Breast epithelium (tissue), 4 donors: ENCODE measurements at regions not wholly inside any gene's neighbourhood (a gene's known extent, or its start where the extent isn't known, plus 50 kb on each side); places are given as distances from the start of the nearest gene placed in this dataset.

Experiments used
- DNase-seq, 2 donors: peaks; one replicate each; pipeline ENCODE4 v3.0.0-alpha.2; 2019; ENCODE audit warnings: low spot score in 2 of 2
- H3K27ac ChIP-seq, 2 donors: fragments of 200-600 bp; sonication (generic) in 1 of 2; one replicate each; pipeline ENCODE4 v1.5.1; 2016 to 2019; ENCODE audit warnings: mild to moderate bottlenecking in 1 of 2
- H3K27me3 ChIP-seq, 2 donors: fragments of 200-600 bp; sonication (generic) in 1 of 2; one replicate each; pipeline versions ENCODE4 v1.5.1 to v1.6.0; 2017 to 2019; ENCODE audit warnings: control low read depth in 1 of 2, mild to moderate bottlenecking in 1 of 2
- H3K36me3 ChIP-seq: fragments of 200-600 bp; one replicate; pipeline ENCODE4 v1.5.1; 2019
- H3K4me1 ChIP-seq, 2 donors: fragments of 200-600 bp; sonication (generic); one replicate each; pipeline ENCODE4 v1.5.1; 2016 to 2019; ENCODE audit warnings: control low read depth in 1 of 2
- H3K4me3 ChIP-seq, 3 donors: fragments of 200-600 bp; sonication (generic); 1 replicate in 2 of 3; 2 replicates in 1 of 3; pipeline ENCODE4 v1.5.1; 2016 to 2019; ENCODE audit warnings: mild to moderate bottlenecking in 3 of 3, moderate library complexity in 2 of 3
- H3K9me3 ChIP-seq, 2 donors: fragments of 200-600 bp; sonication (generic) in 1 of 2; one replicate each; pipeline ENCODE4 v1.5.1; 2016 to 2019; ENCODE audit warnings: control low read depth in 1 of 2
- CTCF ChIP-seq, 3 donors: fragments of 450-650 bp; IDR thresholded peaks; one replicate each; pipeline ENCODE4 v1.5.1; 2016 to 2017; ENCODE audit warnings: antibody characterized with exemption in 3 of 3, mild to moderate bottlenecking in 3 of 3, moderate library complexity in 3 of 3
- POLR2A ChIP-seq: fragments of 450-650 bp; IDR thresholded peaks from one replicate; pipeline ENCODE4 v1.6.1; 2016; ENCODE audit warnings: antibody characterized with exemption, mild to moderate bottlenecking, moderate library complexity
- POLR2AphosphoS5 ChIP-seq, 3 donors: sonication (generic); formaldehyde crosslinking; IDR thresholded peaks; one replicate each; pipeline ENCODE4 v1.6.1; 2017; ENCODE audit warnings: antibody characterized with exemption in 3 of 3
- intact Hi-C: fragments of 100-400 bp; cut with DNase I; formaldehyde crosslinking; loops from one replicate; pipeline ENCODE4 v1.15.1; 2023; ENCODE audit warnings: low total_unique reads

GRCh38 chr6:98333273-98333672, 501.1 kb upstream of the POU3F2 start:
- Histone ChIP-seq H3K36me3 (no peaks in the 10 kb centered on the region), H3K4me3 (no peak overlapping the region), H3K27me3 (no peaks in the 10 kb centered on the region), H3K9me3 (no peaks in the 10 kb centered on the region), H3K4me1 (no peaks in the 10 kb centered on the region), H3K27ac (no peak overlapping the region)
- no peak for DNase-seq
- TF ChIP-seq POLR2A = no peak
- no peak for TF ChIP-seq POLR2AphosphoS5 (IDR thresholded peaks at IDR 0.05)
- no peak for TF ChIP-seq CTCF (IDR thresholded peaks at IDR 0.05)
- intact Hi-C loops = no loop called here

GRCh38 chr6:98335594-98335993, 498.8 kb upstream of the POU3F2 start:
- Histone ChIP-seq H3K4me1 (no peaks in the 10 kb centered on the region), H3K27me3 (no peaks in the 10 kb centered on the region), H3K27ac (no peak overlapping the region), H3K9me3 (no peaks in the 10 kb centered on the region), H3K36me3 (no peaks in the 10 kb centered on the region), H3K4me3 (no peak overlapping the region)
- no peak for DNase-seq
- TF ChIP-seq POLR2AphosphoS5 (IDR thresholded peaks at IDR 0.05) (no peak), POLR2A (no peak), CTCF (IDR thresholded peaks at IDR 0.05) (no peak)
- intact Hi-C loops = no loop called here

- DNase-seq = no peak
- no peak overlapping the region for H3K4me3 ChIP-seq
- no peaks in the 10 kb centered on the region for H3K36me3 ChIP-seq
- no peaks in the 10 kb centered on the region for H3K27me3 ChIP-seq
- H3K4me1 ChIP-seq = no peaks in the 10 kb centered on the region
- H3K27ac ChIP-seq = no peak overlapping the region
- no peaks in the 10 kb centered on the region for H3K9me3 ChIP-seq
- intact Hi-C loops = no loop called here
- TF ChIP-seq POLR2A (no peak), CTCF (IDR thresholded peaks at IDR 0.05) (no peak), POLR2AphosphoS5 (IDR thresholded peaks at IDR 0.05) (no peak)
Measured at GRCh38 chr6:98339506-98339905, 494.9 kb upstream of the POU3F2 start.

- no peak overlapping the region for H3K27ac ChIP-seq
- H3K36me3 ChIP-seq = no peaks in the 10 kb centered on the region
- H3K27me3 ChIP-seq = no peaks in the 10 kb centered on the region
- H3K4me1 ChIP-seq = no peaks in the 10 kb centered on the region
- intact Hi-C loops = no loop called here
- no peak overlapping the region for H3K4me3 ChIP-seq
- no peak for DNase-seq
- TF ChIP-seq CTCF (IDR thresholded peaks at IDR 0.05) (no peak), POLR2AphosphoS5 (IDR thresholded peaks at IDR 0.05) (no peak), POLR2A (no peak)
- H3K9me3 ChIP-seq = no peaks in the 10 kb centered on the region
Measured at GRCh38 chr6:98343004-98343403, 491.4 kb upstream of the POU3F2 start.

GRCh38 chr6:98343797-98344196, 490.6 kb upstream of the POU3F2 start:
- no peaks in the 10 kb centered on the region for H3K4me1 ChIP-seq
- no peaks in the 10 kb centered on the region for H3K36me3 ChIP-seq
- DNase-seq = no peak
- no peaks in the 10 kb centered on the region for H3K27me3 ChIP-seq
- TF ChIP-seq POLR2A (no peak), POLR2AphosphoS5 (IDR thresholded peaks at IDR 0.05) (no peak)
- H3K27ac ChIP-seq = no peak overlapping the region
- H3K4me3 ChIP-seq = no peak overlapping the region
- intact Hi-C loops = no loop called here
- H3K9me3 ChIP-seq = no peaks in the 10 kb centered on the region

GRCh38 chr6:98352348-98352747, 482.0 kb upstream of the POU3F2 start:
- no peak overlapping the region for H3K4me3 ChIP-seq
- TF ChIP-seq POLR2AphosphoS5 (IDR thresholded peaks at IDR 0.05) (no peak), CTCF (IDR thresholded peaks at IDR 0.05) (no peak), POLR2A (no peak)
- no peak overlapping the region for H3K27ac ChIP-seq
- H3K36me3 ChIP-seq = no peaks in the 10 kb centered on the region
- no peaks in the 10 kb centered on the region for H3K4me1 ChIP-seq
- intact Hi-C loops = loop anchor here (5.0 kb wide), 1 partner anchor 465 kb away; no protein-coding TSS in a partner anchor
- no peaks in the 10 kb centered on the region for H3K27me3 ChIP-seq
- no peak for DNase-seq
- H3K9me3 ChIP-seq = no peaks in the 10 kb centered on the region
